ENCODE measurements at regions not wholly inside any gene's neighbourhood (a gene's known extent, or its start where the extent isn't known, plus 50 kb on each side); places are given as distances from the start of the nearest gene placed in this dataset.

- no peaks in the 10 kb centered on the region for H3K79me2 ChIP-seq (ENCODE audit: insufficient read depth, low read length)
- CTCF ChIA-PET (ENCODE audit: low intra/inter-chr PET ratio, low total read pairs): no interaction called here
- no TSS peak for BruUV-seq (replicated peaks)
Measured at GRCh38 chr2:221137385-221137784, 434.7 kb downstream of the EPHA4 start.

More at GRCh38 chr2:221137385-221137784, 434.7 kb downstream of the EPHA4 start:
- no peak for ATAC-seq
- H3K9me3 ChIP-seq (ENCODE audit: low read length): no peaks in the 10 kb centered on the region
- no peak for DNase-seq (ENCODE audit: low spot score)
- no peaks in the 10 kb centered on the region for H4K20me1 ChIP-seq (ENCODE audit: insufficient read depth, low read length)
- TF ChIP-seq AKAP8 (CRISPR knock-in tag; IDR thresholded peaks at IDR 0.05) (no peak), TCF12 (IDR thresholded peaks at IDR 0.05) (no peak), TCF12 (CRISPR knock-in tag; IDR thresholded peaks at IDR 0.05) (no peak), ZFY (CRISPR knock-in tag; IDR thresholded peaks at IDR 0.05) (no peak), ZNF431 (CRISPR knock-in tag; IDR thresholded peaks at IDR 0.05; ENCODE audit: borderline replicate concordance, low read depth) (no peak), TEF (CRISPR knock-in tag; IDR thresholded peaks at IDR 0.05) (no peak), NAIF1 (CRISPR knock-in tag; IDR thresholded peaks at IDR 0.05; ENCODE audit: borderline replicate concordance) (no peak), ZNF318 (CRISPR knock-in tag; IDR thresholded peaks at IDR 0.05) (no peak), ZNF264 (CRISPR knock-in tag; IDR thresholded peaks at IDR 0.05) (no peak), ZNF451 (CRISPR knock-in tag; IDR thresholded peaks at IDR 0.05) (no peak)
- TF ChIP-seq, protein P1, sequence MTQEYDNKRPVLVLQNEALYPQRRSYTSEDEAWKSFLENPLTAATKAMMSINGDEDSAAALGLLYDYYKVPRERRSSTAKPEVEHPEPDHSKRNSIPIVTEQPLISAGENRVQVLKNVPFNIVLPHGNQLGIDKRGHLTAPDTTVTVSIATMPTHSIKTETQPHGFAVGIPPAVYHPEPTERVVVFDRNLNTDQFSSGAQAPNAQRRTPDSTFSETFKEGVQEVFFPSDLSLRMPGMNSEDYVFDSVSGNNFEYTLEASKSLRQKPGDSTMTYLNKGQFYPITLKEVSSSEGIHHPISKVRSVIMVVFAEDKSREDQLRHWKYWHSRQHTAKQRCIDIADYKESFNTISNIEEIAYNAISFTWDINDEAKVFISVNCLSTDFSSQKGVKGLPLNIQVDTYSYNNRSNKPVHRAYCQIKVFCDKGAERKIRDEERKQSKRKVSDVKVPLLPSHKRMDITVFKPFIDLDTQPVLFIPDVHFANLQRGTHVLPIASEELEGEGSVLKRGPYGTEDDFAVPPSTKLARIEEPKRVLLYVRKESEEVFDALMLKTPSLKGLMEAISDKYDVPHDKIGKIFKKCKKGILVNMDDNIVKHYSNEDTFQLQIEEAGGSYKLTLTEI (CRISPR knock-in tag; conservative IDR thresholded peaks at IDR 0.05): no peak
- TF ChIP-seq, protein P2, sequence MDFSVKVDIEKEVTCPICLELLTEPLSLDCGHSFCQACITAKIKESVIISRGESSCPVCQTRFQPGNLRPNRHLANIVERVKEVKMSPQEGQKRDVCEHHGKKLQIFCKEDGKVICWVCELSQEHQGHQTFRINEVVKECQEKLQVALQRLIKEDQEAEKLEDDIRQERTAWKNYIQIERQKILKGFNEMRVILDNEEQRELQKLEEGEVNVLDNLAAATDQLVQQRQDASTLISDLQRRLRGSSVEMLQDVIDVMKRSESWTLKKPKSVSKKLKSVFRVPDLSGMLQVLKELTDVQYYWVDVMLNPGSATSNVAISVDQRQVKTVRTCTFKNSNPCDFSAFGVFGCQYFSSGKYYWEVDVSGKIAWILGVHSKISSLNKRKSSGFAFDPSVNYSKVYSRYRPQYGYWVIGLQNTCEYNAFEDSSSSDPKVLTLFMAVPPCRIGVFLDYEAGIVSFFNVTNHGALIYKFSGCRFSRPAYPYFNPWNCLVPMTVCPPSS (IDR thresholded peaks at IDR 0.05): no peak
- H3K4me3 ChIP-seq (replicated peaks in 1 of 3; ENCODE audit: insufficient read depth in 1 of 3, low read depth in 2 of 3, low read length in 3 of 3): no peak overlapping the region
- POLR2A ChIA-PET: no interaction called here
- no peak overlapping the region for H3K27ac ChIP-seq (ENCODE audit: extremely low read length, insufficient read depth, low read length)
- no peaks in the 10 kb centered on the region for H3K27me3 ChIP-seq (ENCODE audit: control insufficient read depth in 1 of 2, insufficient read depth in 2 of 2, low read length in 2 of 2)
- intact Hi-C loops (cut with micrococcal nuclease; ENCODE audit: unreplicated experiment): no loop called here
- WGBS (ENCODE audit: low lambda C conversion rate): 4% methylated on average over 2 of the region's 2 CpGs
- in situ Hi-C loops (cut with HindIII; ENCODE audit: extremely low pct_ligation_motif_present, low pct_unique_long_range_greater_than_20kb): no loop called here
- H3K9ac ChIP-seq (ENCODE audit: insufficient read depth, low read depth, low read length): no peak overlapping the region
- H3K36me3 ChIP-seq (replicated peaks in 1 of 2; ENCODE audit: control insufficient read depth in 1 of 2, insufficient read depth in 2 of 2, low read length in 2 of 2): no peaks in the 10 kb centered on the region
- H2AFZ ChIP-seq (ENCODE audit: low read length): no peak overlapping the region
- H3K4me1 ChIP-seq (ENCODE audit: insufficient read depth, low read length): no peaks in the 10 kb centered on the region
- FAIRE-seq: no peak
- H3K4me2 ChIP-seq (ENCODE audit: low read depth, low read length): no peak overlapping the region
